GM06990 (cell line): ENCODE measurements at regions not wholly inside any gene's neighbourhood (a gene's known extent, or its start where the extent isn't known, plus 50 kb on each side); places are given as distances from the start of the nearest gene placed in this dataset.
"Not testable (repeated sequence)": the region's sequence is repeated elsewhere in the genome, so short reads cannot be mapped to it uniquely, and the experiment has no call there.

Experiments used
- DNase-seq: peaks from one replicate; pipeline ENCODE4 v3.0.0-alpha.2; 2011; ENCODE audit not compliant: insufficient read length; ENCODE audit errors: extremely low read depth
- H3K27me3 ChIP-seq: replicated peaks from 2 replicates; pipeline ENCODE4 v1.6.0; 2011; ENCODE audit warnings: low read length; ENCODE audit not compliant: control insufficient read depth, insufficient read depth
- H3K36me3 ChIP-seq: 2 replicates; pipeline ENCODE4 v1.5.1; 2011; ENCODE audit warnings: low read length; ENCODE audit not compliant: control insufficient read depth, insufficient read depth
- H3K4me3 ChIP-seq: replicated peaks from 2 replicates; pipeline ENCODE4 v1.5.1; 2011; ENCODE audit warnings: low read depth, mild to moderate bottlenecking, control low read depth, low read length
- CTCF ChIP-seq: IDR thresholded peaks from 2 replicates; pipeline ENCODE4 v1.5.1; 2011; ENCODE audit warnings: low read length, control low read depth, mild to moderate bottlenecking, inconsistent platforms; ENCODE audit not compliant: insufficient read depth, poor library complexity, severe bottlenecking

- no peak for TF ChIP-seq CTCF
- no peak for DNase-seq
- Histone ChIP-seq H3K4me3 (no peak overlapping the region), H3K36me3 (no peaks in the 10 kb centered on the region), H3K27me3 (no peaks in the 10 kb centered on the region)
Measured at GRCh38 chr2:144738749-144739148, 218.8 kb upstream of the ZEB2 start.

GRCh38 chr2:144730711-144731110 lies 210.8 kb upstream of the ZEB2 start:
- Histone ChIP-seq H3K36me3 (no peaks in the 10 kb centered on the region), H3K27me3 (no peaks in the 10 kb centered on the region), H3K4me3 (no peak overlapping the region)
- no peak for TF ChIP-seq CTCF
- no peak for DNase-seq

- H3K4me3 ChIP-seq, DNase-seq, H3K36me3 ChIP-seq, H3K27me3 ChIP-seq: not testable (repeated sequence)
Measured at GRCh38 chr2:144724460-144724859, 204.5 kb upstream of the ZEB2 start.

GRCh38 chr2:144718376-144718775 lies 198.5 kb upstream of the ZEB2 start:
- H3K4me3 ChIP-seq: no peak overlapping the region
- H3K27me3 ChIP-seq: no peaks in the 10 kb centered on the region
- H3K36me3 ChIP-seq: no peaks in the 10 kb centered on the region
- no peak for TF ChIP-seq CTCF
- no peak for DNase-seq

- no peak overlapping the region for H3K4me3 ChIP-seq
- no peaks in the 10 kb centered on the region for H3K36me3 ChIP-seq
- no peak for TF ChIP-seq CTCF
- DNase-seq: no peak
- H3K27me3 ChIP-seq: no peaks in the 10 kb centered on the region
Measured at GRCh38 chr2:144715992-144716391, 196.1 kb upstream of the ZEB2 start.

- no peak overlapping the region for H3K4me3 ChIP-seq
- DNase-seq: no peak
- TF ChIP-seq CTCF: no peak
Measured at GRCh38 chr2:144713410-144713809, 193.5 kb upstream of the ZEB2 start.

More at GRCh38 chr2:144713410-144713809, 193.5 kb upstream of the ZEB2 start:
- Histone ChIP-seq H3K27me3 (no peaks in the 10 kb centered on the region), H3K36me3 (no peaks in the 10 kb centered on the region)
